Brain microvascular endothelial cell (primary cell): ENCODE measurements at regions not wholly inside any gene's neighbourhood (a gene's known extent, or its start where the extent isn't known, plus 50 kb on each side); places are given as distances from the start of the nearest gene placed in this dataset.

Experiments used
- DNase-seq: peaks from one replicate; pipeline ENCODE4 v3.0.0-alpha.2; 2020
- H3K27ac ChIP-seq: fragments of 250-450 bp; sonication (Bioruptor Pico); 2 replicates; pipeline ENCODE4 v1.5.1; 2020; ENCODE audit warnings: mild to moderate bottlenecking, moderate library complexity
- H3K27me3 ChIP-seq: fragments of 250-450 bp; sonication (Bioruptor Pico); replicated peaks from 2 replicates; pipeline ENCODE4 v1.5.1; 2020; ENCODE audit warnings: mild to moderate bottlenecking
- H3K36me3 ChIP-seq: fragments of 250-450 bp; sonication (Bioruptor Pico); replicated peaks from 2 replicates; pipeline ENCODE4 v1.5.1; 2020; ENCODE audit warnings: mild to moderate bottlenecking
- H3K4me3 ChIP-seq: 2 replicates; pipeline ENCODE4 v1.5.1; 2011; ENCODE audit warnings: low read depth, mild to moderate bottlenecking, control low read depth, low read length, moderate library complexity
- in situ Hi-C: cut with HindIII; loops from 2 replicates; pipeline ENCODE4 v1.10.0; 2017; ENCODE audit warnings: low sequenced_read_pairs, low pct_ligation_motif_present
- TF ChIP-seq, protein P1 (sequence below): IDR thresholded peaks from 2 replicates; pipeline ENCODE4 v1.5.1; 2011; ENCODE audit warnings: low read depth, mild to moderate bottlenecking, moderate library complexity, low read length, control low read depth, inconsistent platforms; ENCODE audit errors: missing control alignments

DNA sequence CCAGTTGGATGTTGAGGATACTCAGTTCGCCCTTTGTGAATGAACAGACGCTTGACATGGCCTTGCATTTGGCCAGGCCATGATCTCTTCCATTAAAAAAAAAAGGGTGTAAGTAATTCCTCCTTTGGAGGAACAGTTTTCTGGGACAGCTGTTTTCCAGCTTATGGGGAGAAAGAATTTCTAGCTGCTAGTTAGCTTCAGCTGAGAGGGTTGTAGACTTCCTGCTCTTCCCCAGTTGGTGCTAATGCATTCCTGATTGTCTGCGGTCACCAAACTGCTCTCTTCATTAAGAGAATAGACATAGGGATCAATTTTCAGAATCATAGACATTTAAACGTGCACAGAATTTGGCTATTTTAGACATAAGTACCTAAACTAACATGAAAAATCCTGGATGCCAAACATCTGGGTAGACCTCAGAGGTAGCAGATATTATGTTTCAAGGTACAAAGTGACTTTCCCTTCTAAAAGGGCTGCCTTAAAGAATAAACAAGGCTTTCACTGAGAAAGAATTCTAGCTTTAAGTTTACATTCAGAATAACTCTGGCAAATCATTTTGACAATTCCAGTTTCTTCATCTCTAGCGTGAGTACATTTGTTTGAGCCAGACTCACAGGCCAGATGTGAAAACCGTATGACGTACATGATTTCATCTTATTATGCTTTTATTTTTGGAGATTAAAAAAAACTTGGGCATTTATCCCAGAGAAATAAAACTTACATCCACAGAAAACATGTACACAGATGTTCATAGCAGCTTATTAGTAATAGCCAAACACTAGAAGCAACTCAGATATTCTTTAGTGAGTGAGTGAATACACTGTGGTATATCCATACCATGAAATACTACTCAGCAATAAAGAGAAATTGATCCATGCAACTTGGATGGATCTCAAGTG is 71.2 kb downstream of the MAIP1 start:
- H3K4me3 ChIP-seq, result no peak overlapping the region
- no peak overlapping the region for H3K27ac ChIP-seq
- H3K27me3 ChIP-seq, result no peaks in the 10 kb centered on the region
- in situ Hi-C loops, result no loop called here
- DNase-seq, result no peak
- TF ChIP-seq, protein P1, sequence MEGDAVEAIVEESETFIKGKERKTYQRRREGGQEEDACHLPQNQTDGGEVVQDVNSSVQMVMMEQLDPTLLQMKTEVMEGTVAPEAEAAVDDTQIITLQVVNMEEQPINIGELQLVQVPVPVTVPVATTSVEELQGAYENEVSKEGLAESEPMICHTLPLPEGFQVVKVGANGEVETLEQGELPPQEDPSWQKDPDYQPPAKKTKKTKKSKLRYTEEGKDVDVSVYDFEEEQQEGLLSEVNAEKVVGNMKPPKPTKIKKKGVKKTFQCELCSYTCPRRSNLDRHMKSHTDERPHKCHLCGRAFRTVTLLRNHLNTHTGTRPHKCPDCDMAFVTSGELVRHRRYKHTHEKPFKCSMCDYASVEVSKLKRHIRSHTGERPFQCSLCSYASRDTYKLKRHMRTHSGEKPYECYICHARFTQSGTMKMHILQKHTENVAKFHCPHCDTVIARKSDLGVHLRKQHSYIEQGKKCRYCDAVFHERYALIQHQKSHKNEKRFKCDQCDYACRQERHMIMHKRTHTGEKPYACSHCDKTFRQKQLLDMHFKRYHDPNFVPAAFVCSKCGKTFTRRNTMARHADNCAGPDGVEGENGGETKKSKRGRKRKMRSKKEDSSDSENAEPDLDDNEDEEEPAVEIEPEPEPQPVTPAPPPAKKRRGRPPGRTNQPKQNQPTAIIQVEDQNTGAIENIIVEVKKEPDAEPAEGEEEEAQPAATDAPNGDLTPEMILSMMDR, result no peak
- no peaks in the 10 kb centered on the region for H3K36me3 ChIP-seq

DNA sequence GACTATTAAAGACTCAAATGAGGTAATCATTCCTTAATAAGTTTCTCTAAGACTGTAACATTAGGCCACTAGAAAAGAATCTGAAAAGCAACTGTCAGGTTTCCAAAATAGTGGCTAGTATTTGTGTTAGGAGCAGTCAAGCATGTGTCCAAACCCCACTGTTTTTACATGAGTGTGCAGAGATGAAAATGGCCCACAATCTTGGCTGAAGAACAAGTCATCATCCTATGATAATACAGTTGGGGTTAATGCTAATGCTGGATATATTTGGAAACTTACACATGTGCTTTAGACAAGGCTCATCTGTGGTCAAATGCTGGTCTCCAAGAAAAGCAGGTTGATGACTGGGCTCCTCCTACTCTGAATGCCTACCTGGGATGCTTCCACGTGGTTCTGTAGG is 73.6 kb downstream of the MAIP1 start:
- Histone ChIP-seq H3K27ac (no peak overlapping the region), H3K36me3 (no peaks in the 10 kb centered on the region), H3K27me3 (no peaks in the 10 kb centered on the region), H3K4me3 (no peak overlapping the region)
- in situ Hi-C loops, result no loop called here
- TF ChIP-seq, protein P1, result no peak
- DNase-seq, result no peak

DNA sequence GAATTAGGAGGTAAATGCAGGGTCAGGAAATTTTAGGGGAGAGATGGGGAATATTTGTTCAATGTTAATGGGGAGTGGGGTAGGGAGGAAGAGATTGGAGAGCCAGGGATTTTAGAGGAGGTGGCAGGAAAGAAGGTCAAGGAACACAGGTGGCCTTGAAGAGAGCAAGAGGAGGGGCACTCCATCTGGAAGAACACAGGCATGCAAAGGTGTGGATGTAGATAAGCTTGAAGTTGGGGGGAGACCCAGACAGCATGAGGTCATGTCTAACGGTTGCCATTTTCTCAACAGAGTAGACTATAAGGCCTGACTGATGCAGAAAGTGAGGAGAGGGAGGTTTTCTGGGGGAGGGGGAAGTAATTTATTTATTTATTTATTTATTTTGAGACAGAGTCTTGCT is 77.5 kb downstream of the MAIP1 start:
- TF ChIP-seq, protein P1, result no peak
- Histone ChIP-seq H3K27me3 (no peaks in the 10 kb centered on the region), H3K27ac (no peak overlapping the region), H3K36me3 (no peaks in the 10 kb centered on the region), H3K4me3 (no peak overlapping the region)
- DNase-seq, result no peak
- in situ Hi-C loops, result no loop called here

DNA sequence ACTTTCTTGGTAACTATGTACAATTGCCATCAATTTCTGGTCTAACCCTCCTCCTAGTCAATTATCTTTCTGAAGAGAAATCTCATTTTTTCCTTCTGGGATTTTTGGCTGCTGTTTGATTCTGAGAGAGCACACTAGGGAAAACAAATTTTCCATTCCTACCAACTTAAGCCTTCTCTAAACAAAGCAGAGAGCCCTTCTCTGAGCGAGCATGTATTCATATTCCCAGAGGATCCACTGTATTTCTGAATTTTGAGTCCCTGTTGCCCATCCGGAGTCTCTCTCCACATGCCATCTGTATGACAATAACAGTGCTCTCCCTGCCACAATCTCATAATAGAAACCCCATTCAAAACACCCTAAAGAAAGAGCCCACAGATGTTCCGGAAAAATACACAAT is 78.5 kb downstream of the MAIP1 start:
- in situ Hi-C loops, result no loop called here
- Histone ChIP-seq H3K27me3 (no peaks in the 10 kb centered on the region), H3K27ac (no peak overlapping the region), H3K36me3 (no peaks in the 10 kb centered on the region), H3K4me3 (no peak overlapping the region)
- no peak for DNase-seq
- TF ChIP-seq, protein P1, result no peak

DNA sequence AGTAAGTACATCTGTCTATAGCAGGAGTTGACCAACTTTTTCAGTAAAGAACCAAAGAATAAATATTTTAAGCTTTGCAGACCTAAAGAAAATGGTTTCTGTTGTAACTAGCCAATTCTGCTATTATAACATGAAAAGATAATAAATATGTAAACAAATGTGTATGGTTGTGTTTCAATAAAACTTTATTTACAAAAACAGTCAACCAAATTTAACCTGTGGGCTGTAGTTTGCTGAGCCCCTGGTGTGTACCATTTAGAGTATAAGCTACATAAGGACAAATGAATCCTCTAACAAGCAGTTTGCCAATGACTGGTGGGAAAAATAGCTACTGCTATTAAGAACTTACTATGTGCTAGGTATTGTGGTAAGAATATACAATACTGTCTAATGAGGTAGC is 79.4 kb downstream of the MAIP1 start:
- TF ChIP-seq, protein P1, result no peak
- in situ Hi-C loops, result no loop called here
- Histone ChIP-seq H3K4me3 (no peak overlapping the region), H3K27ac (no peak overlapping the region), H3K27me3 (no peaks in the 10 kb centered on the region), H3K36me3 (no peaks in the 10 kb centered on the region)
- DNase-seq, result no peak
